AG10803 (cell line): ENCODE measurements at regions not wholly inside any gene's neighbourhood (a gene's known extent, or its start where the extent isn't known, plus 50 kb on each side); places are given as distances from the start of the nearest gene placed in this dataset.
"Not testable (repeated sequence)": the region's sequence is repeated elsewhere in the genome, so short reads cannot be mapped to it uniquely, and the experiment has no call there.

Experiments used
- DNase-seq: peaks from one replicate; pipeline ENCODE4 v3.0.0; 2010; ENCODE audit warnings: low read depth
- H3K4me3 ChIP-seq: 2 replicates; pipeline ENCODE4 v1.5.1; 2011; ENCODE audit warnings: mild to moderate bottlenecking, low read length, control low read depth
- TF ChIP-seq, protein P1 (sequence below): conservative IDR thresholded peaks from 2 replicates; pipeline ENCODE4 v1.5.1; 2011; ENCODE audit warnings: mild to moderate bottlenecking, low read length, control low read depth, inconsistent platforms

DNA sequence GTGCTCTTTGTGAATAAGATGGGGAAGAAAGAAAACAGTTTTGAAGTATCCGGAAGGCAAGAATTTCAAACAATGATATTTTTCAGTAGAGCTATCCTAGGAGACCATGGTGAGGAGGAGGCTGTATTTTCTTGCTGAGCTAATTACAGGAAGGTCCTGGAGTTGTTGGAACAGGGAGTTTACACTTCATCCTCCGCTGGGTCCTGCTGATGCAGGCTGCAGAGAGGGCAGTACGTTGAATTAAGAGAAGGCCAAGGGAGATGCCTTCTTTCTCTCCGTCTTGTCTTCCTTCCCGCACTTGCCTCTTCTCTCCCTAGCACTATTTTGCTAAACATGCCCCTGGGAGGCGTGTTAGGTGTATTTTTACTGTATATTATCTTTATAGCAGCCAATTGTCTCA lies 60.0 kb upstream of the EDAR start:
- H3K4me3 ChIP-seq: no peak overlapping the region
- TF ChIP-seq, protein P1, sequence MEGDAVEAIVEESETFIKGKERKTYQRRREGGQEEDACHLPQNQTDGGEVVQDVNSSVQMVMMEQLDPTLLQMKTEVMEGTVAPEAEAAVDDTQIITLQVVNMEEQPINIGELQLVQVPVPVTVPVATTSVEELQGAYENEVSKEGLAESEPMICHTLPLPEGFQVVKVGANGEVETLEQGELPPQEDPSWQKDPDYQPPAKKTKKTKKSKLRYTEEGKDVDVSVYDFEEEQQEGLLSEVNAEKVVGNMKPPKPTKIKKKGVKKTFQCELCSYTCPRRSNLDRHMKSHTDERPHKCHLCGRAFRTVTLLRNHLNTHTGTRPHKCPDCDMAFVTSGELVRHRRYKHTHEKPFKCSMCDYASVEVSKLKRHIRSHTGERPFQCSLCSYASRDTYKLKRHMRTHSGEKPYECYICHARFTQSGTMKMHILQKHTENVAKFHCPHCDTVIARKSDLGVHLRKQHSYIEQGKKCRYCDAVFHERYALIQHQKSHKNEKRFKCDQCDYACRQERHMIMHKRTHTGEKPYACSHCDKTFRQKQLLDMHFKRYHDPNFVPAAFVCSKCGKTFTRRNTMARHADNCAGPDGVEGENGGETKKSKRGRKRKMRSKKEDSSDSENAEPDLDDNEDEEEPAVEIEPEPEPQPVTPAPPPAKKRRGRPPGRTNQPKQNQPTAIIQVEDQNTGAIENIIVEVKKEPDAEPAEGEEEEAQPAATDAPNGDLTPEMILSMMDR: no peak
- DNase-seq: no peak

DNA sequence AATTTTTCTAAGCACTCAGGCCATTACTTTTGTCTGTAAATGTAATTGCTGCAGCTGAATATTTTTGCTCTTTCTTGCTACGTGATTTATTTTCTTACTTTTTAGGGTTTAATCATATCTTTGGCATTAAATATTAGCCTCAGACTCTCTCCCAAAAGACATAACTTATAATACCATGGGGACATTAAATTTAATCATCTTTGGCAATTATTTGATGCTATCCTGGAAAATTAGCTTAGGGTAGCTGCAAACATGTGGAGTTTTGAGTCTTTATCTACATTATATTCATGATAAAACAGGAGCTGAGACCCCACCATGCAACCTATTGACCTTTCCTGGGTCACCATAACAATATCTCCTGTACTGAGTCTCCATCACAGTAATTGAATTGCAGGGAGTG lies 59.1 kb upstream of the EDAR start:
- TF ChIP-seq, protein P1: no peak
- no peak overlapping the region for H3K4me3 ChIP-seq
- DNase-seq: no peak

DNA sequence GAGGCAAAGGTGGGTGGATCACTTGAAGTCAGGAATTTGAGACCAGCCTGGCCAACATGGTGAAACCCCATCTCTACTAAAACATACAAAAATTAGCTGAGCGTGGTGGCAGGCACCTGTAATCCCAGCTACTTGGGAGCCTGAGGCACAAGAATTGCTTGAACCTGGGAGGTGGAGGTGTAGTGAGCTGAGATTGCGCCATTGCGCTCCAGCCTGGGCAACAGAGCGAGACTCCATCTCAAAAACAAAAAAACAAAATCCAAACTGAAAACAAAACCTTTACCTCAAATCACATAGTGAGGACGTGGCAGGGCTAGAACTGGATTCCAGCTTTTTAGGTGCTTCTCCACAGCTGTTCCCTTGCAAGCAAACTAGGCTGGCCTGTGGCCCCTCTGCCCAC lies 58.5 kb upstream of the EDAR start:
- not testable (repeated sequence) for DNase-seq, H3K4me3 ChIP-seq

DNA sequence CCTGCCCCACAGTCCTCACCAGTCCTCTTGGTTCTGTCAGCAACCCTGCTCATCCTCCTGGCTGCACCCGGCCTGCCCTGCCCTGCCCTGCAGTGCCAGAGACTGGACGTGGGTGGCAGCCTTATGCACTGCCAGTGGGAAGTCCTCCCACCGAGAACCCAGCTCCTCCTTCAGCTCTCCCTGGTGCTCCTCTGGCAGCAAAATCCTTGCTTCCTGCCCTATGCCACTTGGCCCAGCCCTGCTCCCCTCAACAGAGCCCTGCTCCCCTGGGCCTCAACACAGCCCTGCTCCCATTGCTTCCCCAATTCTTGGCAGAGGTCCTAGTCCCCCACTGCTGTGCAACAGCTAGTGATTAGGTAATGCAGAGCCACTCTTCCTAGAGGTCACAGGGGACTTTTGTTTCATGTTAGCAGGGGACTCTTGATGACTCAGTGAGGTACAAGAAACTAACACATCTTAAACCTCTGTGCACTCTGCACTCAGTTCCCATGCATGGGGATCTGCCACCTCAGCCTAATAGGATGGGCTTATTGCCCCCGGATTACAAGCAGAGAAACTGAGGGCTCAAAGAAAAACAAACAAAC lies 58.0 kb upstream of the EDAR start:
- no peak overlapping the region for H3K4me3 ChIP-seq
- DNase-seq: no peak
- TF ChIP-seq, protein P1: no peak

DNA sequence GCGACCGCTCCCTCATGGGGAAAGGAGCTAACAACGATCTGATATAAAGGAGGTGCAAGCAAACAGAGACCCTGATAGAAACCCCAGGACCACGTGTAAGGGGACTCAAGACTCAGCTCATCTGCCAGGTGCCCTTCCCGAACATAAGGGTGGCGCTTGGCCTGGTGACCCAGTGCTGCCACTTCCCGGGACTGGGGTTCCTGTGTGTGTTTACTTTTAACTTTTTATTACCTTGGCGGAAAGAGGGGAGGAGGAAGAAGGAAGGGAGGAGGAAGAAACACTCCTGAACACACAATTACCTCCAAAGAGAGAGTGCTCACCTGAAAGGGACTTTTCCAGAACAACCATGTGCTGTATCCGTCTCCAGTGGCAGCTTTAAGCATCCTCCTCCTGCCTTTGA lies 56.5 kb upstream of the EDAR start:
- no peak for DNase-seq
- TF ChIP-seq, protein P1: no peak

DNA sequence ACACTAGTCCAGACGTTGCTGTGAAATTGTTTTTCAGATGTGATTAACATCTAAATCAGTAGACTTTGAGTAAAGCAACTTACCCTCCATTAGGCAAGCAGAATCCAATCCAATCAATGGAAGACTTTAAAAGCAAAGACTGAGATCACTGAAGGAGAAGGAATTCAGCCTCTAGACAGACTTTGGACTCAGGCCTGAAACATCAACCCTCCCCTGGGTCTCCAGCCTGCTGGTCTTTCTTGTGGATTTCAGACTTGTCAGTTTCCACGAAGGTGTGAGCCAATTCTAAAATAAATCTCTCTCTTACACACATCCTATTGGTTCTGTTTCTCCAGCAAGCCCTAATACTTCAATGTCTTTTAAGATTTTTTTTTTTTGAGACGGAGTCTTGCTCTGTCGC lies 50.0 kb upstream of the EDAR start:
- TF ChIP-seq, protein P1: no peak
- no peak overlapping the region for H3K4me3 ChIP-seq
- DNase-seq: no peak

More for the DNA sequence above, 56.5 kb upstream of the EDAR start:
- no peak overlapping the region for H3K4me3 ChIP-seq
